Naive thymus-derived CD4-positive, alpha-beta T cell (primary cell): ENCODE measurements at regions not wholly inside any gene's neighbourhood (a gene's known extent, or its start where the extent isn't known, plus 50 kb on each side); places are given as distances from the start of the nearest gene placed in this dataset.

ENCODE experiments used
- ATAC-seq: fragments of 150-1000 bp; cut with Tn5 transposase; 2 replicates; pipeline ENCODE4 v1.10.0; 2021; ENCODE audit warnings: mild to moderate bottlenecking, moderate library complexity
- CTCF ChIA-PET: fragments of 350-600 bp; sonication (Branson Sonifier 250); formaldehyde crosslinking; loops from one replicate; lab custom pipeline; 2021; ENCODE audit warnings: antibody characterized with exemption; lab: Charles Lee
- POLR2A ChIA-PET: fragments of 350-600 bp; sonication (Branson Sonifier 250); formaldehyde crosslinking; loops from one replicate; lab custom pipeline; 2021; ENCODE audit warnings: antibody characterized with exemption, inconsistent platforms; lab: Charles Lee
- DNase-seq, 9 donors: peaks; one replicate each; pipeline versions ENCODE4 v3.0.0 to v3.0.0-alpha.2; 2020 to 2022; ENCODE audit warnings: mixed read lengths in 1 of 9
- H3K27ac ChIP-seq: one replicate; pipeline ENCODE4 v1.7.0; 2013; ENCODE audit warnings: mild to moderate bottlenecking, low read depth, low read length, moderate library complexity
- H3K27me3 ChIP-seq, 2 donors: one replicate each; pipeline ENCODE4 v1.7.0; 2013; ENCODE audit warnings: low read length in 2 of 2, mild to moderate bottlenecking in 2 of 2, moderate library complexity in 2 of 2; ENCODE audit not compliant: control insufficient read depth in 2 of 2, insufficient read depth in 2 of 2
- H3K36me3 ChIP-seq, 3 experiments: 1 replicate in 2 of 3; 2 replicates in 1 of 3; pipeline ENCODE4 v1.7.0; 2013; ENCODE audit warnings: low read length in 3 of 3, mild to moderate bottlenecking in 3 of 3, moderate library complexity in 1 of 3; ENCODE audit not compliant: insufficient read depth in 3 of 3, control insufficient read depth in 2 of 3
- H3K4me1 ChIP-seq, 2 donors: one replicate each; pipeline ENCODE4 v1.7.0; 2013; ENCODE audit warnings: low read length in 2 of 2, mild to moderate bottlenecking in 2 of 2, moderate library complexity in 1 of 2; ENCODE audit not compliant: control insufficient read depth in 2 of 2, insufficient read depth in 2 of 2
- H3K4me3 ChIP-seq: 2 replicates; pipeline ENCODE4 v1.7.0; 2013; ENCODE audit warnings: mild to moderate bottlenecking, low read length
- H3K9me3 ChIP-seq, 3 experiments: 1 replicate in 2 of 3; 2 replicates in 1 of 3; pipeline ENCODE4 v1.7.0; 2013; ENCODE audit warnings: low read length in 3 of 3; ENCODE audit not compliant: control insufficient read depth in 2 of 3
- H3K27ac Mint-ChIP-seq, 9 donors: one replicate each; pipeline ENCODE4 v1.8.0; 2020 to 2022; ENCODE audit warnings: mixed read lengths in 9 of 9, mild to moderate bottlenecking in 8 of 9, moderate library complexity in 5 of 9, inconsistent platforms in 2 of 9
- H3K27me3 Mint-ChIP-seq, 5 donors: one replicate each; pipeline ENCODE4 v1.8.0; 2021 to 2022; ENCODE audit warnings: mixed read lengths in 5 of 5, mild to moderate bottlenecking in 1 of 5
- H3K36me3 Mint-ChIP-seq, 5 donors: one replicate each; pipeline ENCODE4 v1.8.0; 2020 to 2022; ENCODE audit warnings: mixed read lengths in 5 of 5, mild to moderate bottlenecking in 3 of 5, inconsistent platforms in 1 of 5
- H3K4me1 Mint-ChIP-seq, 7 donors: one replicate each; pipeline ENCODE4 v1.8.0; 2020 to 2022; ENCODE audit warnings: mixed read lengths in 7 of 7, mild to moderate bottlenecking in 3 of 7, inconsistent platforms in 1 of 7
- H3K4me3 Mint-ChIP-seq, 10 donors: one replicate each; pipeline ENCODE4 v1.8.0; 2020 to 2022; ENCODE audit warnings: mild to moderate bottlenecking in 10 of 10, mixed read lengths in 10 of 10, moderate library complexity in 6 of 10, inconsistent platforms in 2 of 10
- H3K9me3 Mint-ChIP-seq, 11 donors: one replicate each; pipeline ENCODE4 v1.8.0; 2020 to 2022; ENCODE audit warnings: mixed read lengths in 11 of 11, mild to moderate bottlenecking in 4 of 11, inconsistent platforms in 1 of 11, moderate library complexity in 1 of 11
- intact Hi-C, 2 donors: fragments of 100-400 bp; cut with micrococcal nuclease; formaldehyde crosslinking; loops; one replicate each; pipeline ENCODE4 v1.15.1; 2023

DNA sequence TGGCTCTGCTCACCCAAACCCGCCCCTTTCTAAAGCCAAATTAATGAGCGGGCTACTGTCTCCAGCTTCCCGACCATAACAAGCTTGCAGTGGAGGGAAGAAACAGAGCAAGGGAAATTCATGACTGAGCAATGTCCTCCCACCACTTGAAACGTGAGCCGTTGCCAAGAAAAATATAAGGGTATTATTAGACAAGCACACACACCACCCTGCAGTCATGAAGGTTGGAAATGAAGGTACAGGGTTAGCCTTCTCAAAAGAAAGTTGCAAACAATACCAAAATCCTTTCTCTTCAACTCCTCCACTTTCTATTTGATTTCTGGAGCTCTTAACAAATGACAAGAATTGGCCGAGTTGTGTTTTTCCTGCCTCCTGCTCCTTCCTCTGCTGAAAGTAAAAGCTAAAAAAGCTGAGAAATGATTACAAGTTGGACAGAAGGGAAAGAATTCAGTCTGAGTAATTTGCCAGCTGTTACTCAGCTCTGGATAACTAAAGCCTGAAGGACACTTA is 151.1 kb upstream of the B3GAT2 start:
- DNase-seq (no peak), ATAC-seq (no peak)
- intact Hi-C loops = no loop called here
- peaks cover 0 to 2% (median 0%) of the 10 kb centered on the region in 7 donors for H3K4me1 Mint-ChIP-seq
- H3K9me3 Mint-ChIP-seq = peaks cover 0 to 2% (median 0%) of the 10 kb centered on the region in 11 donors
- Histone ChIP-seq H3K4me1 (no peaks in the 10 kb centered on the region), H3K36me3 (no peaks in the 10 kb centered on the region), H3K27me3 (no peaks in the 10 kb centered on the region), H3K4me3 (no peak overlapping the region), H3K27ac (no peak overlapping the region), H3K9me3 (no peaks in the 10 kb centered on the region)
- ChIA-PET CTCF (no interaction called here), POLR2A (no interaction called here)
- peaks cover 2 to 40% (median 8%) of the 10 kb centered on the region in 5 donors for H3K27me3 Mint-ChIP-seq
- H3K4me3 Mint-ChIP-seq = no peak overlapping the region
- peaks cover 0 to 1% (median 0%) of the 10 kb centered on the region in 5 donors for H3K36me3 Mint-ChIP-seq
- H3K27ac Mint-ChIP-seq = no peak overlapping the region

DNA sequence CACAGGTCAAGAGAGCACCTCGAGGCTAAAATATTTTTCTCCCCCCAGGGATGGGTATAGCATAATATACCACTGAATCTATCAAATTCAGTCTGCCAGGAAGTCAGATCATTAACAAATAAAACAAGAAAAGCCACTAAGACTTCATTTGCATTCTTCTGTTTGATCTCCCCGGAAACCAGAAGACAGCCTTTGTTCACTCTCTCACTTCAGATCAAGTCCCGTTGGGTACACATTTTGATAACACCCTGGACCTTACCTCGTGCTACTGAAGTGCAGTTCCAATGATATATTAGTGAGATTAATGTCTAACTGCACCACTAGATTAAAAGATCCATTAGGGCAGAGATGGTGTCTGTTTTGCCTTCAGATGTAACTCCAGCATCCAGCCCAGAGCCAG is 157.7 kb upstream of the B3GAT2 start:
- Mint-ChIP-seq H3K9me3 (peaks cover 0 to 14% (median 3%) of the 10 kb centered on the region in 11 donors), H3K36me3 (no peaks in the 10 kb centered on the region), H3K4me3 (no peak overlapping the region), H3K4me1 (no peaks in the 10 kb centered on the region), H3K27ac (no peak overlapping the region), H3K27me3 (peaks cover 0 to 19% (median 10%) of the 10 kb centered on the region in 5 donors)
- intact Hi-C loops = no loop called here
- POLR2A ChIA-PET = no interaction called here
- Histone ChIP-seq H3K27me3 (no peaks in the 10 kb centered on the region), H3K4me1 (no peaks in the 10 kb centered on the region), H3K27ac (no peak overlapping the region), H3K36me3 (no peaks in the 10 kb centered on the region), H3K4me3 (no peak overlapping the region), H3K9me3 (no peaks in the 10 kb centered on the region)
- ATAC-seq (no peak), DNase-seq (no peak)
- CTCF ChIA-PET = no interaction called here

DNA sequence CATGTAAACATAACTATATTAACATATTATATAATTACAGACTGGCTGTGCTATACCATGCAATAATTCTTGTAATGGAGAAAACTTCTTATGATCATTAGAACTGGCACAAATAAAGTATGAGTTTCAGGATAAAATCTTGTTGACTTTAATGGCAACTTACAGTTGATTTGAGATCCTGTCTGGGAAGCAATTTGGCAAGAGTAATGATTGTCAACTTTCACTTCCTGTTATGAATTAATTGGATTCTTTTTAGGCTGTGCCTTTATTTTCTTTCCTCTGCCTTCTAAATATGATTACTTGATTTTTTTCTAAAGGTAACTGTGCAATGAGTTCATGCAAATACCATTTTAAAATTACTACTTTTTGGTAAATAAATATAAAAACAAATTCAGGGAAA is 158.1 kb upstream of the B3GAT2 start:
- Histone ChIP-seq H3K4me3 (no peak overlapping the region), H3K27ac (no peak overlapping the region), H3K27me3 (no peaks in the 10 kb centered on the region), H3K4me1 (no peaks in the 10 kb centered on the region), H3K9me3 (no peaks in the 10 kb centered on the region), H3K36me3 (no peaks in the 10 kb centered on the region)
- ChIA-PET CTCF (no interaction called here), POLR2A (interaction anchor here (0.6 kb wide), 1 partner anchor 60 kb away, joined by 3 read pairs; no protein-coding TSS in a partner anchor)
- DNase-seq (no peak), ATAC-seq (no peak)
- Mint-ChIP-seq H3K4me3 (no peak overlapping the region), H3K4me1 (no peaks in the 10 kb centered on the region), H3K9me3 (peaks cover 0 to 18% (median 7%) of the 10 kb centered on the region in 11 donors), H3K36me3 (peaks cover 0 to 3% (median 0%) of the 10 kb centered on the region in 5 donors), H3K27ac (no peak overlapping the region), H3K27me3 (peaks cover 0 to 19% (median 10%) of the 10 kb centered on the region in 5 donors)
- intact Hi-C loops = no loop called here

DNA sequence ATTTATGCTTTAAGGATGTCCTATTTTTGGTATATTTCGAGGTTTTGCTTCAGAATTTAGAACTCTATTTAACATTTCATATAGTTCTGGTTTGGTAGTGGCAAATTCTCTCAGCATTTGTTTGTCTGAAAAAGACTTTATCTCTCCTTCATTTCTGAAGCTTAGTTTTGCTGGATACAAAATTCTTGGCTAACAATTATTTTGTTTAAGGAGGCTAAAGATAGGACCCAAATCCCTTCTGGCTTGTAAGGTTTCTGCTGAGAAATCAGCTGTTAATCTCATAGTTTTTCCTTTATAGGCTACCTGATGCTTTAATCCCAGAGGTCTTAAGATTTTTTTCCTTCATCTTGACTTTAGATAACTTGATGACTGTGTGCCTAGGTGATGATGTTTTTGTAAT is 162.7 kb upstream of the B3GAT2 start:
- ChIA-PET POLR2A (no interaction called here), CTCF (no interaction called here)
- Histone ChIP-seq H3K4me3 (no peak overlapping the region), H3K4me1 (no peaks in the 10 kb centered on the region), H3K27ac (no peak overlapping the region), H3K36me3 (no peaks in the 10 kb centered on the region), H3K27me3 (no peaks in the 10 kb centered on the region), H3K9me3 (no peaks in the 10 kb centered on the region)
- intact Hi-C loops = no loop called here
- Mint-ChIP-seq H3K4me1 (no peaks in the 10 kb centered on the region), H3K27ac (no peak overlapping the region), H3K36me3 (peaks cover 0 to 7% (median 0%) of the 10 kb centered on the region in 5 donors), H3K27me3 (peaks cover 0 to 7% (median 1%) of the 10 kb centered on the region in 5 donors), H3K9me3 (peaks cover 0 to 40% (median 14%) of the 10 kb centered on the region in 11 donors), H3K4me3 (no peak overlapping the region)
- DNase-seq = no peak
- ATAC-seq = no peak

- Histone ChIP-seq H3K27ac (no peak overlapping the region), H3K36me3 (no peaks in the 10 kb centered on the region), H3K4me3 (no peak overlapping the region), H3K27me3 (no peaks in the 10 kb centered on the region), H3K9me3 (no peaks in the 10 kb centered on the region), H3K4me1 (no peaks in the 10 kb centered on the region)
- intact Hi-C loops = no loop called here
- DNase-seq (no peak), ATAC-seq (no peak)
- H3K4me1 Mint-ChIP-seq = no peaks in the 10 kb centered on the region
- peaks cover 0 to 7% (median 0%) of the 10 kb centered on the region in 5 donors for H3K27me3 Mint-ChIP-seq
- H3K9me3 Mint-ChIP-seq = peaks cover 0 to 47% (median 14%) of the 10 kb centered on the region in 11 donors
- ChIA-PET CTCF (no interaction called here), POLR2A (no interaction called here)
- H3K27ac Mint-ChIP-seq = no peak overlapping the region
- peaks cover 0 to 7% (median 0%) of the 10 kb centered on the region in 5 donors for H3K36me3 Mint-ChIP-seq
- no peak overlapping the region for H3K4me3 Mint-ChIP-seq
Measured at GRCh38 chr6:71123051-71123450, 165.6 kb upstream of the OGFRL1 start.

DNA sequence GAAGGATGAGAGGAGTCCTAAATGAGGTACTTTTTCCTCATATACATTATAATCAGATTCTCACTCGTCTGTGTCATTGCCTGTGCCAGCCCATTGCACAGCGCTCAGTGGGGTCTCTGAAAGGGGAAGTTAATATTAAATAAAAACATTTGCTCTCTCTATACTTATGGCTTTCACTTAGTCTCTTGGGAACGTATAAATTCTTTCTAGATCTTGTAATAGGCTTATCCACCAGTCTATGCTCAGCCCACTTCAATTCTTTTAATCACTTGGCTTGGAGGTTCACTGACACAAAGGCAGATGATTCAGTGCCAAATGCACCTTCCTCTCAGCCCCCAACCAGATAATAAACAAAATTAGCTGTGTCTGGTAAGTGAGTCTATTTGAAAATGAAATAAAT is 164.3 kb upstream of the OGFRL1 start:
- Histone ChIP-seq H3K4me3 (no peak overlapping the region), H3K4me1 (no peaks in the 10 kb centered on the region), H3K36me3 (no peaks in the 10 kb centered on the region), H3K9me3 (no peaks in the 10 kb centered on the region), H3K27me3 (no peaks in the 10 kb centered on the region), H3K27ac (no peak overlapping the region)
- CTCF ChIA-PET = no interaction called here
- ATAC-seq = no peak
- POLR2A ChIA-PET = no interaction called here
- no peak overlapping the region for H3K4me3 Mint-ChIP-seq
- intact Hi-C loops = no loop called here
- DNase-seq = no peak
- peaks cover 0 to 36% (median 12%) of the 10 kb centered on the region in 11 donors for H3K9me3 Mint-ChIP-seq
- peaks cover 0 to 7% (median 0%) of the 10 kb centered on the region in 5 donors for H3K27me3 Mint-ChIP-seq
- no peaks in the 10 kb centered on the region for H3K4me1 Mint-ChIP-seq
- H3K27ac Mint-ChIP-seq = no peak overlapping the region
- H3K36me3 Mint-ChIP-seq = peaks cover 0 to 7% (median 0%) of the 10 kb centered on the region in 5 donors

DNA sequence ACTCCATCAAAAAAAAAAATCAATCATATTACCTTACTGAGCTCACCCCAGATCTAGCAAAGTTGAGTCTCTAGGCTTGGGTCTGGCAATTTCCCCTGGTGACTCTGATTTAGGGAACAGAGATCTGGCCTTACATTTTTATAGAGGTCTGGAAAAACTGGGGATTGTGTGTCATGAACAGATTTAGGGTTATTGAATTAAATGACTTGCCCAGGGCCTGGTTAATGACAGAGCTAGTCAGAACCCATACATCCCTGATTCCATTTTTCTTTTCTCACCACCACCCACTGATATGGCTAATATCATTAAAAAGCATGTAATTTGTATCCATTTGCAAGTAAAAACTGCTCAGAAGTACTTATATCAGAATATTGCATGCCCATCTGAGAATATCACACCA is 163.4 kb upstream of the OGFRL1 start:
- intact Hi-C loops = no loop called here
- Mint-ChIP-seq H3K27ac (no peak overlapping the region), H3K9me3 (peaks cover 0 to 28% (median 9%) of the 10 kb centered on the region in 11 donors), H3K4me1 (no peaks in the 10 kb centered on the region), H3K4me3 (no peak overlapping the region), H3K27me3 (peaks cover 0 to 7% (median 0%) of the 10 kb centered on the region in 5 donors), H3K36me3 (peaks cover 0 to 2% (median 0%) of the 10 kb centered on the region in 5 donors)
- no peak overlapping the region for H3K4me3 ChIP-seq
- no peak for DNase-seq
- H3K27me3 ChIP-seq = no peaks in the 10 kb centered on the region
- no peaks in the 10 kb centered on the region for H3K4me1 ChIP-seq
- CTCF ChIA-PET = no interaction called here
- POLR2A ChIA-PET = interaction anchor here (0.7 kb wide), 1 partner anchor 607 kb away, joined by 3 read pairs; no protein-coding TSS in a partner anchor
- no peaks in the 10 kb centered on the region for H3K9me3 ChIP-seq
- no peak overlapping the region for H3K27ac ChIP-seq
- no peaks in the 10 kb centered on the region for H3K36me3 ChIP-seq
- no peak for ATAC-seq
